Activated CD4-positive, alpha-beta T cell treated with anti-CD3 and anti-CD28 coated beads, Interleukin-2, amount 50 U/mL, for 48 hours (primary cell): ENCODE measurements at regions not wholly inside any gene's neighbourhood (a gene's known extent, or its start where the extent isn't known, plus 50 kb on each side); places are given as distances from the start of the nearest gene placed in this dataset.

ENCODE experiments used
- DNase-seq, 2 experiments: peaks; one replicate each; pipeline ENCODE4 v3.0.0-alpha.2; 2020

- DNase-seq: no peak
Measured at GRCh38 chr9:27924502-27924901, 351.2 kb upstream of the C9orf72 start.

GRCh38 chr9:27925815-27926214 lies 352.5 kb upstream of the C9orf72 start:
- no peak for DNase-seq

GRCh38 chr9:27929841-27930240 lies 356.6 kb upstream of the C9orf72 start:
- no peak for DNase-seq

- no peak for DNase-seq
Measured at GRCh38 chr9:27933210-27934025, 360.1 kb upstream of the C9orf72 start.

- DNase-seq: no peak
Measured at GRCh38 chr9:27934471-27934870, 361.2 kb upstream of the C9orf72 start.

GRCh38 chr9:27939186-27939585 lies 365.9 kb upstream of the C9orf72 start:
- no peak for DNase-seq

- DNase-seq: no peak
Measured at GRCh38 chr9:27940535-27940934, 367.3 kb upstream of the C9orf72 start.

GRCh38 chr9:27943501-27943900 lies 370.2 kb upstream of the C9orf72 start:
- no peak for DNase-seq

GRCh38 chr9:27945386-27945785 lies 372.1 kb upstream of the C9orf72 start:
- DNase-seq: no peak

- no peak for DNase-seq
Measured at GRCh38 chr9:27950382-27950781, 377.1 kb upstream of the C9orf72 start.

- no peak for DNase-seq
Measured at GRCh38 chr9:27954858-27955257, 381.6 kb upstream of the C9orf72 start.

- DNase-seq: no peak
Measured at GRCh38 chr9:27963836-27964235, 390.6 kb upstream of the C9orf72 start.

GRCh38 chr9:27967210-27967609 lies 393.9 kb upstream of the C9orf72 start:
- DNase-seq: no peak

GRCh38 chr9:27977931-27978330 lies 404.6 kb upstream of the C9orf72 start:
- no peak for DNase-seq

GRCh38 chr9:27985714-27986113 lies 412.4 kb upstream of the C9orf72 start:
- no peak for DNase-seq

GRCh38 chr9:27990524-27990923 lies 417.2 kb upstream of the C9orf72 start:
- no peak for DNase-seq

GRCh38 chr9:27991221-27991620 lies 417.9 kb upstream of the C9orf72 start:
- no peak for DNase-seq

- no peak for DNase-seq
Measured at GRCh38 chr9:28001096-28001495, 427.8 kb upstream of the C9orf72 start.

GRCh38 chr9:28004900-28005299 lies 431.6 kb upstream of the C9orf72 start:
- no peak for DNase-seq

- DNase-seq: no peak
Measured at GRCh38 chr9:28005779-28006178, 432.5 kb upstream of the C9orf72 start.

GRCh38 chr9:28007097-28007817 lies 434.0 kb upstream of the C9orf72 start:
- DNase-seq: no peak

- no peak for DNase-seq
Measured at GRCh38 chr9:28014212-28014611, 440.9 kb upstream of the C9orf72 start.

- no peak for DNase-seq
Measured at GRCh38 chr9:28024676-28025075, 451.4 kb upstream of the C9orf72 start.

- DNase-seq: no peak
Measured at GRCh38 chr9:28025186-28025585, 451.9 kb upstream of the C9orf72 start.
